ENCODE measurements at regions not wholly inside any gene's neighbourhood (a gene's known extent, or its start where the extent isn't known, plus 50 kb on each side); places are given as distances from the start of the nearest gene placed in this dataset.

GRCh38 chr7:106166651-106167342 lies 54.7 kb upstream of the SYPL1 start:
- DNase-seq (ENCODE audit: insufficient read length, low spot score) (no peak), FAIRE-seq (peak; percentile 95)

GRCh38 chr7:106165337-106165736 lies 53.2 kb upstream of the SYPL1 start:
- FAIRE-seq: no peak
- no peak for DNase-seq (ENCODE audit: insufficient read length, low spot score)

GRCh38 chr7:106163257-106163656 lies 51.1 kb upstream of the SYPL1 start:
- FAIRE-seq (no peak), DNase-seq (ENCODE audit: insufficient read length, low spot score) (no peak)
